ENCODE measurements at regions not wholly inside any gene's neighbourhood (a gene's known extent, or its start where the extent isn't known, plus 50 kb on each side); places are given as distances from the start of the nearest gene placed in this dataset.
"Not testable (repeated sequence)": the region's sequence is repeated elsewhere in the genome, so short reads cannot be mapped to it uniquely, and the experiment has no call there.

- TF ChIP-seq TSHZ2 (CRISPR knock-in tag; IDR thresholded peaks at IDR 0.05); TOX (CRISPR knock-in tag; IDR thresholded peaks at IDR 0.05; ENCODE audit: borderline replicate concordance); ZC3H10 (CRISPR knock-in tag; IDR thresholded peaks at IDR 0.05); ZNF70 (CRISPR knock-in tag; IDR thresholded peaks at IDR 0.05); ESRRG (CRISPR knock-in tag; IDR thresholded peaks at IDR 0.05); PPARA (CRISPR knock-in tag; IDR thresholded peaks at IDR 0.05; ENCODE audit: borderline replicate concordance); ZFP30 (CRISPR knock-in tag; IDR thresholded peaks at IDR 0.05); OSR1 (CRISPR knock-in tag; IDR thresholded peaks at IDR 0.05): not testable (repeated sequence)
- TF ChIP-seq, protein P1, sequence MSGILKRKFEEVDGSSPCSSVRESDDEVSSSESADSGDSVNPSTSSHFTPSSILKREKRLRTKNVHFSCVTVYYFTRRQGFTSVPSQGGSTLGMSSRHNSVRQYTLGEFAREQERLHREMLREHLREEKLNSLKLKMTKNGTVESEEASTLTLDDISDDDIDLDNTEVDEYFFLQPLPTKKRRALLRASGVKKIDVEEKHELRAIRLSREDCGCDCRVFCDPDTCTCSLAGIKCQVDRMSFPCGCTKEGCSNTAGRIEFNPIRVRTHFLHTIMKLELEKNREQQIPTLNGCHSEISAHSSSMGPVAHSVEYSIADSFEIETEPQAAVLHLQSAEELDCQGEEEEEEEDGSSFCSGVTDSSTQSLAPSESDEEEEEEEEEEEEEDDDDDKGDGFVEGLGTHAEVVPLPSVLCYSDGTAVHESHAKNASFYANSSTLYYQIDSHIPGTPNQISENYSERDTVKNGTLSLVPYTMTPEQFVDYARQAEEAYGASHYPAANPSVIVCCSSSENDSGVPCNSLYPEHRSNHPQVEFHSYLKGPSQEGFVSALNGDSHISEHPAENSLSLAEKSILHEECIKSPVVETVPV (CRISPR knock-in tag; IDR thresholded peaks at IDR 0.05): not testable (repeated sequence)
Observed at GRCh38 chr6:57841551-57841950, 524.1 kb downstream of the PRIM2 start.

Measured in SK-N-SH treated with all-trans-retinoic acid at 6 μM for 48 hours (cell line).